ENCODE measurements at regions not wholly inside any gene's neighbourhood (a gene's known extent, or its start where the extent isn't known, plus 50 kb on each side); places are given as distances from the start of the nearest gene placed in this dataset.

GRCh38 chr7:93750986-93751385, 139.6 kb downstream of the TFPI2 start:
- H3K4me1 ChIP-seq (ENCODE audit: control insufficient read depth in 1 of 2, insufficient read depth in 2 of 2, low read length in 2 of 2), result no peaks in the 10 kb centered on the region
- H3K27ac ChIP-seq (ENCODE audit: low read depth, low read length), result no peak overlapping the region
- no peak overlapping the region for H2BK5ac ChIP-seq (ENCODE audit: low read depth, low read length, poor library complexity)
- no peak overlapping the region for H3K14ac ChIP-seq (ENCODE audit: low read length)
- H4K8ac ChIP-seq (ENCODE audit: low read depth, low read length), result no peak overlapping the region
- H3K9me3 ChIP-seq (ENCODE audit: insufficient read depth, low read depth, low read length), result no peaks in the 10 kb centered on the region
- no peak overlapping the region for H2BK120ac ChIP-seq (ENCODE audit: insufficient read depth, low read length, poor library complexity)
- H2AK5ac ChIP-seq (ENCODE audit: low read length), result no peak overlapping the region
- H3K36me3 ChIP-seq (ENCODE audit: control insufficient read depth in 1 of 2, insufficient read depth in 2 of 2, low read length in 2 of 2), result no peaks in the 10 kb centered on the region
- DNase-seq, result no peak
- no peaks in the 10 kb centered on the region for H3K79me2 ChIP-seq (ENCODE audit: control insufficient read depth, insufficient read depth, low read length, poor library complexity)
- H3K9ac ChIP-seq (ENCODE audit: low read length), result no peak overlapping the region
- H3K4ac ChIP-seq (ENCODE audit: low read depth, low read length), result no peak overlapping the region
- no peak overlapping the region for H3K18ac ChIP-seq (ENCODE audit: low read length)
- WGBS (ENCODE audit: extremely low coverage, insufficient coverage, insufficient read length), result no CpG with 5 or more reads among the region's 1 CpG
- no peak overlapping the region for H2BK12ac ChIP-seq (ENCODE audit: low read length)
- H3K79me1 ChIP-seq (ENCODE audit: low read length), result no peaks in the 10 kb centered on the region
- H4K12ac ChIP-seq (ENCODE audit: low read depth, low read length), result no peak overlapping the region
- H3K4me2 ChIP-seq (ENCODE audit: low read length), result no peak overlapping the region
- no peak overlapping the region for H4K91ac ChIP-seq (ENCODE audit: low read depth, low read length)
- no peak overlapping the region for H2AFZ ChIP-seq (ENCODE audit: insufficient read depth, low read length, poor library complexity)
- H3K4me3 ChIP-seq (ENCODE audit: low read depth, low read length), result no peak overlapping the region
- no peak overlapping the region for H3K23ac ChIP-seq (ENCODE audit: low read length)
- H3K27me3 ChIP-seq (ENCODE audit: insufficient read depth, low read length), result no peaks in the 10 kb centered on the region

GRCh38 chr7:93747019-93747418, 143.5 kb downstream of the TFPI2 start:
- H3K36me3 ChIP-seq (ENCODE audit: control insufficient read depth in 1 of 2, insufficient read depth in 2 of 2, low read length in 2 of 2), result no peaks in the 10 kb centered on the region
- H3K79me1 ChIP-seq (ENCODE audit: low read length), result no peaks in the 10 kb centered on the region
- no peaks in the 10 kb centered on the region for H3K9me3 ChIP-seq (ENCODE audit: insufficient read depth, low read depth, low read length)
- no peak overlapping the region for H3K4ac ChIP-seq (ENCODE audit: low read depth, low read length)
- no peak overlapping the region for H3K4me3 ChIP-seq (ENCODE audit: low read depth, low read length)
- H3K23ac ChIP-seq (ENCODE audit: low read length), result no peak overlapping the region
- no peak overlapping the region for H3K14ac ChIP-seq (ENCODE audit: low read length)
- DNase-seq, result no peak
- no peak overlapping the region for H3K4me2 ChIP-seq (ENCODE audit: low read length)
- no peak overlapping the region for H3K9ac ChIP-seq (ENCODE audit: low read length)
- no peaks in the 10 kb centered on the region for H3K79me2 ChIP-seq (ENCODE audit: control insufficient read depth, insufficient read depth, low read length, poor library complexity)
- H4K8ac ChIP-seq (ENCODE audit: low read depth, low read length), result no peak overlapping the region
- H3K4me1 ChIP-seq (ENCODE audit: control insufficient read depth in 1 of 2, insufficient read depth in 2 of 2, low read length in 2 of 2), result no peaks in the 10 kb centered on the region
- no peak overlapping the region for H2AFZ ChIP-seq (ENCODE audit: insufficient read depth, low read length, poor library complexity)
- H2BK120ac ChIP-seq (ENCODE audit: insufficient read depth, low read length, poor library complexity), result no peak overlapping the region
- H2BK12ac ChIP-seq (ENCODE audit: low read length), result no peak overlapping the region
- no CpG with 5 or more reads among the region's 3 CpGs for WGBS (ENCODE audit: extremely low coverage, insufficient coverage, insufficient read length)
- H3K18ac ChIP-seq (ENCODE audit: low read length), result no peak overlapping the region
- H4K91ac ChIP-seq (ENCODE audit: low read depth, low read length), result no peak overlapping the region
- H3K27ac ChIP-seq (ENCODE audit: low read depth, low read length), result no peak overlapping the region
- H3K27me3 ChIP-seq (ENCODE audit: insufficient read depth, low read length), result no peaks in the 10 kb centered on the region
- H2BK5ac ChIP-seq (ENCODE audit: low read depth, low read length, poor library complexity), result no peak overlapping the region
- no peak overlapping the region for H2AK5ac ChIP-seq (ENCODE audit: low read length)
- H4K12ac ChIP-seq (ENCODE audit: low read depth, low read length), result no peak overlapping the region

- Histone ChIP-seq H3K18ac (ENCODE audit: low read length) (no peak overlapping the region), H2BK120ac (ENCODE audit: insufficient read depth, low read length, poor library complexity) (no peak overlapping the region), H3K4me2 (ENCODE audit: low read length) (no peak overlapping the region), H2AK5ac (ENCODE audit: low read length) (no peak overlapping the region), H4K8ac (ENCODE audit: low read depth, low read length) (no peak overlapping the region), H3K79me1 (ENCODE audit: low read length) (no peaks in the 10 kb centered on the region), H3K4ac (ENCODE audit: low read depth, low read length) (no peak overlapping the region), H3K36me3 (ENCODE audit: control insufficient read depth in 1 of 2, insufficient read depth in 2 of 2, low read length in 2 of 2) (no peaks in the 10 kb centered on the region), H2BK12ac (ENCODE audit: low read length) (no peak overlapping the region), H3K4me1 (ENCODE audit: control insufficient read depth in 1 of 2, insufficient read depth in 2 of 2, low read length in 2 of 2) (no peaks in the 10 kb centered on the region), H4K91ac (ENCODE audit: low read depth, low read length) (no peak overlapping the region), H4K12ac (ENCODE audit: low read depth, low read length) (no peak overlapping the region), H3K27me3 (ENCODE audit: insufficient read depth, low read length) (no peaks in the 10 kb centered on the region), H3K9ac (ENCODE audit: low read length) (no peak overlapping the region), H3K9me3 (ENCODE audit: insufficient read depth, low read depth, low read length) (no peaks in the 10 kb centered on the region), H2BK5ac (ENCODE audit: low read depth, low read length, poor library complexity) (no peak overlapping the region), H3K27ac (ENCODE audit: low read depth, low read length) (no peak overlapping the region), H3K4me3 (ENCODE audit: low read depth, low read length) (no peak overlapping the region), H3K79me2 (ENCODE audit: control insufficient read depth, insufficient read depth, low read length, poor library complexity) (no peaks in the 10 kb centered on the region), H3K23ac (ENCODE audit: low read length) (no peak overlapping the region), H3K14ac (ENCODE audit: low read length) (no peak overlapping the region), H2AFZ (ENCODE audit: insufficient read depth, low read length, poor library complexity) (no peak overlapping the region)
- DNase-seq, result no peak
These were observed 151.1 kb downstream of the TFPI2 start for GRCh38 chr7:93739424-93739823.

- no peak overlapping the region for H3K4ac ChIP-seq (ENCODE audit: low read depth, low read length)
- H3K79me2 ChIP-seq (ENCODE audit: control insufficient read depth, insufficient read depth, low read length, poor library complexity), result no peaks in the 10 kb centered on the region
- H2AK5ac ChIP-seq (ENCODE audit: low read length), result no peak overlapping the region
- H3K4me2 ChIP-seq (ENCODE audit: low read length), result no peak overlapping the region
- no peak for DNase-seq
- H3K36me3 ChIP-seq (ENCODE audit: control insufficient read depth in 1 of 2, insufficient read depth in 2 of 2, low read length in 2 of 2), result no peaks in the 10 kb centered on the region
- H2BK5ac ChIP-seq (ENCODE audit: low read depth, low read length, poor library complexity), result no peak overlapping the region
- H3K79me1 ChIP-seq (ENCODE audit: low read length), result no peaks in the 10 kb centered on the region
- H2BK12ac ChIP-seq (ENCODE audit: low read length), result no peak overlapping the region
- no peak overlapping the region for H4K8ac ChIP-seq (ENCODE audit: low read depth, low read length)
- H3K14ac ChIP-seq (ENCODE audit: low read length), result no peak overlapping the region
- H3K18ac ChIP-seq (ENCODE audit: low read length), result no peak overlapping the region
- H4K91ac ChIP-seq (ENCODE audit: low read depth, low read length), result no peak overlapping the region
- no peaks in the 10 kb centered on the region for H3K27me3 ChIP-seq (ENCODE audit: insufficient read depth, low read length)
- H4K12ac ChIP-seq (ENCODE audit: low read depth, low read length), result no peak overlapping the region
- no peaks in the 10 kb centered on the region for H3K9me3 ChIP-seq (ENCODE audit: insufficient read depth, low read depth, low read length)
- H3K4me1 ChIP-seq (ENCODE audit: control insufficient read depth in 1 of 2, insufficient read depth in 2 of 2, low read length in 2 of 2), result no peaks in the 10 kb centered on the region
- H3K23ac ChIP-seq (ENCODE audit: low read length), result no peak overlapping the region
- no peak overlapping the region for H3K9ac ChIP-seq (ENCODE audit: low read length)
- H3K27ac ChIP-seq (ENCODE audit: low read depth, low read length), result no peak overlapping the region
- H2BK120ac ChIP-seq (ENCODE audit: insufficient read depth, low read length, poor library complexity), result no peak overlapping the region
- no CpG with 5 or more reads among the region's 2 CpGs for WGBS (ENCODE audit: extremely low coverage, insufficient coverage, insufficient read length)
- no peak overlapping the region for H2AFZ ChIP-seq (ENCODE audit: insufficient read depth, low read length, poor library complexity)
- no peak overlapping the region for H3K4me3 ChIP-seq (ENCODE audit: low read depth, low read length)
These were observed 152.6 kb downstream of the TFPI2 start for GRCh38 chr7:93737953-93738352.
